ENCODE measurements at regions not wholly inside any gene's neighbourhood (a gene's known extent, or its start where the extent isn't known, plus 50 kb on each side); places are given as distances from the start of the nearest gene placed in this dataset.

- TF ChIP-seq CTCF (conservative IDR thresholded peaks at IDR 0.05; ENCODE audit: low read length) (no peak), EZH2phosphoT487 (IDR thresholded peaks at IDR 0.05; ENCODE audit: borderline replicate concordance, low read depth, low read length) (no peak)
Measured at GRCh38 chr4:32112891-32113290, 1392.7 kb downstream of the PCDH7 start.
